Gastroesophageal sphincter (tissue), 3 donors: ENCODE measurements at regions not wholly inside any gene's neighbourhood (a gene's known extent, or its start where the extent isn't known, plus 50 kb on each side); places are given as distances from the start of the nearest gene placed in this dataset.

Source experiments
- EP300 ChIP-seq: sonication (generic); formaldehyde crosslinking; IDR thresholded peaks from one replicate; pipeline ENCODE4 v1.6.1; 2017; ENCODE audit warnings: antibody characterized with exemption, mild to moderate bottlenecking
- POLR2A ChIP-seq, 2 donors: fragments of 450-650 bp; IDR thresholded peaks; one replicate each; pipeline ENCODE4 v1.6.1; 2017; ENCODE audit warnings: antibody characterized with exemption in 2 of 2, mild to moderate bottlenecking in 2 of 2, moderate library complexity in 1 of 2
- POLR2AphosphoS5 ChIP-seq: sonication (generic); formaldehyde crosslinking; IDR thresholded peaks from one replicate; pipeline ENCODE4 v1.6.1; 2017; ENCODE audit warnings: antibody characterized with exemption
- TF ChIP-seq, protein P1 (sequence below), 4 experiments: fragments of 200-600 bp in 2 of 4; fragments of 450-650 bp in 2 of 4; sonication (generic) in 1 of 4; IDR thresholded peaks; one replicate each; pipeline ENCODE4 v1.5.1; 2017 to 2019; ENCODE audit warnings: antibody characterized with exemption in 4 of 4, mild to moderate bottlenecking in 2 of 4, moderate library complexity in 2 of 4

DNA sequence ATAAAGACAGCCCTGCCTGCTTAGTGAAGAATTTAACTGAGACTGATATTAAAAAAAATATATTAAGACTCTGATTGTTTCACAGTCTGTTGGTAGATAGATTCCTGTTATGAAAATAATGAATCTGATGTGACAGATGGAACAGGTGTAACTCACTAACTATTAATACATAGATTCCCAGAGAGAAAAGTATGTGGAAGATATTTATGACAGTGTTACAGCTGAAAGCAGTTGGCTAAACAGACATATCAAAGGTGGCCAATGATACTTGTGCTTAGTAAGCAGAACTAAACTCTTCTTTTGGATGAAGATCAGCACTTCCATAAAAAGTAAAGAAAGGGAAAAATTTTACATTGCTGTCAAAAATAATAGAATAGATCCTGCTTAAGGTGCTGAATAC, 598.2 kb upstream of the CA10 start:
- TF ChIP-seq POLR2AphosphoS5 (no peak), POLR2A (IDR thresholded peaks at IDR 0.05) (no peak), EP300 (no peak)
- TF ChIP-seq, protein P1, sequence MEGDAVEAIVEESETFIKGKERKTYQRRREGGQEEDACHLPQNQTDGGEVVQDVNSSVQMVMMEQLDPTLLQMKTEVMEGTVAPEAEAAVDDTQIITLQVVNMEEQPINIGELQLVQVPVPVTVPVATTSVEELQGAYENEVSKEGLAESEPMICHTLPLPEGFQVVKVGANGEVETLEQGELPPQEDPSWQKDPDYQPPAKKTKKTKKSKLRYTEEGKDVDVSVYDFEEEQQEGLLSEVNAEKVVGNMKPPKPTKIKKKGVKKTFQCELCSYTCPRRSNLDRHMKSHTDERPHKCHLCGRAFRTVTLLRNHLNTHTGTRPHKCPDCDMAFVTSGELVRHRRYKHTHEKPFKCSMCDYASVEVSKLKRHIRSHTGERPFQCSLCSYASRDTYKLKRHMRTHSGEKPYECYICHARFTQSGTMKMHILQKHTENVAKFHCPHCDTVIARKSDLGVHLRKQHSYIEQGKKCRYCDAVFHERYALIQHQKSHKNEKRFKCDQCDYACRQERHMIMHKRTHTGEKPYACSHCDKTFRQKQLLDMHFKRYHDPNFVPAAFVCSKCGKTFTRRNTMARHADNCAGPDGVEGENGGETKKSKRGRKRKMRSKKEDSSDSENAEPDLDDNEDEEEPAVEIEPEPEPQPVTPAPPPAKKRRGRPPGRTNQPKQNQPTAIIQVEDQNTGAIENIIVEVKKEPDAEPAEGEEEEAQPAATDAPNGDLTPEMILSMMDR (IDR thresholded peaks at IDR 0.05): no peak
